Mononuclear cell (primary cell): ENCODE measurements at regions not wholly inside any gene's neighbourhood (a gene's known extent, or its start where the extent isn't known, plus 50 kb on each side); places are given as distances from the start of the nearest gene placed in this dataset.

Experiments
- H3K27me3 ChIP-seq: 2 replicates; pipeline ENCODE4 v1.6.0; 2011; ENCODE audit warnings: low read length, control low read depth; ENCODE audit not compliant: insufficient read depth
- H3K4me1 ChIP-seq: 2 replicates; pipeline ENCODE4 v1.5.1; 2011; ENCODE audit warnings: mild to moderate bottlenecking, low read length, control low read depth; ENCODE audit not compliant: insufficient read depth
- H3K4me3 ChIP-seq: 2 replicates; pipeline ENCODE4 v1.5.1; 2011; ENCODE audit warnings: mild to moderate bottlenecking, low read length, moderate library complexity
- H3K9me3 ChIP-seq: 2 replicates; pipeline ENCODE4 v1.5.1; 2011; ENCODE audit warnings: low read depth, mild to moderate bottlenecking, control low read depth, low read length

GRCh38 chr16:85998171-85998867 lies 99.4 kb downstream of the IRF8 start:
- Histone ChIP-seq H3K9me3 (no peaks in the 10 kb centered on the region), H3K4me1 (peaks cover 36% of the 10 kb centered on the region), H3K27me3 (no peaks in the 10 kb centered on the region), H3K4me3 (no peak overlapping the region)

- no peak overlapping the region for H3K4me3 ChIP-seq
- no peaks in the 10 kb centered on the region for H3K9me3 ChIP-seq
- no peaks in the 10 kb centered on the region for H3K27me3 ChIP-seq
- peaks cover 36% of the 10 kb centered on the region for H3K4me1 ChIP-seq
These were observed 100.1 kb downstream of the IRF8 start for GRCh38 chr16:85998868-85999729.

GRCh38 chr16:85999778-86000177 lies 100.8 kb downstream of the IRF8 start:
- no peaks in the 10 kb centered on the region for H3K27me3 ChIP-seq
- no peaks in the 10 kb centered on the region for H3K9me3 ChIP-seq
- peaks cover 36% of the 10 kb centered on the region for H3K4me1 ChIP-seq
- no peak overlapping the region for H3K4me3 ChIP-seq

- H3K4me1 ChIP-seq = peaks cover 15% of the 10 kb centered on the region
- no peak overlapping the region for H3K4me3 ChIP-seq
- H3K9me3 ChIP-seq = no peaks in the 10 kb centered on the region
- H3K27me3 ChIP-seq = no peaks in the 10 kb centered on the region
These were observed 103.4 kb downstream of the IRF8 start for GRCh38 chr16:86002178-86002900.

GRCh38 chr16:86007524-86007923 lies 108.6 kb downstream of the IRF8 start:
- Histone ChIP-seq H3K4me1 (peaks cover 17% of the 10 kb centered on the region), H3K4me3 (no peak overlapping the region), H3K27me3 (no peaks in the 10 kb centered on the region), H3K9me3 (no peaks in the 10 kb centered on the region)

GRCh38 chr16:86010680-86011141 lies 111.7 kb downstream of the IRF8 start:
- no peaks in the 10 kb centered on the region for H3K9me3 ChIP-seq
- H3K27me3 ChIP-seq = no peaks in the 10 kb centered on the region
- H3K4me3 ChIP-seq = no peak overlapping the region
- peaks cover 15% of the 10 kb centered on the region for H3K4me1 ChIP-seq

GRCh38 chr16:86011532-86011931 lies 112.6 kb downstream of the IRF8 start:
- Histone ChIP-seq H3K4me1 (peaks cover 15% of the 10 kb centered on the region), H3K9me3 (no peaks in the 10 kb centered on the region), H3K4me3 (no peak overlapping the region), H3K27me3 (no peaks in the 10 kb centered on the region)

- H3K4me1 ChIP-seq = peaks cover 15% of the 10 kb centered on the region
These were observed 113.3 kb downstream of the IRF8 start for GRCh38 chr16:86012221-86012620.

DNA sequence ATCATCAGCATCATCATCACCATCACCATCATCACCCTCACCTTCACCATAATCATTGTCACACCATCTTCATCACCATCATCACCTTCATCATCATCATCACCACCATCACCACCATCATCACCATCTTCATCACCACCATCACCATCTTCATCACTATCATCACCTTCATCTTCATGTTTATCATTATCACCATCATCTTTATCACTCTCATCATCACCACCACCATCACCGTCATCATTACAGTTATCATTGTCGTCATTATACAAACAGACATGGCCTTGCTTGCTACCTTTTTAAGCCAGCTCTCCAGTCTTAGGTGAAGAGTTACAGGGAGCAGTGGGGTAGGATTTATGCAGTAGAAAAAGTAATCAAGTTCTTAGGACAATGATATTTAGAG lies 114.9 kb downstream of the IRF8 start:
- Histone ChIP-seq H3K4me1 (peaks cover 27% of the 10 kb centered on the region), H3K27me3 (peaks cover 4% of the 10 kb centered on the region), H3K4me3 (no peak overlapping the region), H3K9me3 (no peaks in the 10 kb centered on the region)

More at GRCh38 chr16:86012221-86012620, 113.3 kb downstream of the IRF8 start:
- peaks cover 4% of the 10 kb centered on the region for H3K27me3 ChIP-seq
- no peaks in the 10 kb centered on the region for H3K9me3 ChIP-seq
- H3K4me3 ChIP-seq = no peak overlapping the region

DNA sequence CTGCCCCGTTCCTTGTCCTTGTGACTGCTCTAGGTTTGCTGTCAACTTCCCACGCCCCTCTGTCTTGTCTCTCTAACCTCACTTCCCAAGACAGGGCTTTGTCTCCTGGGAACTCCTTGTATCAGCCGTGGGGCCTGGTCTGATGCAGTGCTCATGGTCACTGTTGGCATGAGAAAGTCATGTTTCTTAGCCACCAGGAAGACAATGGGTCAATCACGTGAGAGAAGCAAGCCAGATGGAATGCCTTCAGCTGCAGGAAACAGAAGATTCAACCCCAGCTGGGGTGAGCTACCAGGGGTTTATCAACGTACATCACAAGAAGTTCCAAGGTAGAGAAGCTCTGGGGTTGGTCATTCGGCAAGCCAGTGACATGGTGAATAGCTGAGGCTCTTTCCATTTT lies 116.6 kb downstream of the IRF8 start:
- peaks cover 12% of the 10 kb centered on the region for H3K27me3 ChIP-seq
- peaks cover 28% of the 10 kb centered on the region for H3K4me1 ChIP-seq
- no peak overlapping the region for H3K4me3 ChIP-seq
- peaks cover 7% of the 10 kb centered on the region for H3K9me3 ChIP-seq

DNA sequence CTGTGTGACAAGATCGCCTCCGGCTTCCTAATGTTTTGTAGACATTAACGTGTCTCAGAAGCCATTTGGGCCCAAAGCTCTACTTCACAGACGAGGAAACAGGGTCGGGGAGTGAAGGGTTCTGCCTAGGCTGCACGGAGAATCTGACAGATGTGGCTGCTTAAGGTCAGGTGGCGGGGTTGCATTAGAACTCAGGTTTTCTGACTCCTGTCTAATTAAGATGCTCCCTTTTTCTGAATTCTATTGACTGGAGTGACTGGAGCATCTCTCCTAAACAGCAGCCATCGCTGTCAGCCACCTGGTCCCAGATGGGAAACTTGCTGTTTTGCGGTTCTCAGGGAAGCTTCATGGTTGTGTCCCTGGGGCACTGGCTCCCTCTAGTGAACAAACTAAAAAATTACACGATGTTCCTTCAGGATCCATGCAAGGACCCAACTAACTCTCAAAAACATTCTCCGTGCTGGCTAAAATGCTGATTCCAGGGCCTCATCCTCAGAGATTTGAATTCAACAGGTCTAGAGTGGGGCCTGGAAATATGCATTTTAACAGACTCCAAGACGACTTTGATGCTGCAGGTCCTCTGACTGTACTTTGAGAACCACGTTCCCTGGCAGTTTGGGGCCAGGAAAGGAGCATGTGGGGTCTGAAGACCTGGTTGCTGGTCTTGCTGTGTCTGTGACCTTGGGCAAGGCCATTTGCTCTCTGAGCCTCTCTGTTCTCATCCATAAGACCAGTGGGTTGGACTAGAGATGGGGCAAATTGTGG lies 117.4 kb downstream of the IRF8 start:
- peaks cover 20% of the 10 kb centered on the region for H3K4me1 ChIP-seq

DNA sequence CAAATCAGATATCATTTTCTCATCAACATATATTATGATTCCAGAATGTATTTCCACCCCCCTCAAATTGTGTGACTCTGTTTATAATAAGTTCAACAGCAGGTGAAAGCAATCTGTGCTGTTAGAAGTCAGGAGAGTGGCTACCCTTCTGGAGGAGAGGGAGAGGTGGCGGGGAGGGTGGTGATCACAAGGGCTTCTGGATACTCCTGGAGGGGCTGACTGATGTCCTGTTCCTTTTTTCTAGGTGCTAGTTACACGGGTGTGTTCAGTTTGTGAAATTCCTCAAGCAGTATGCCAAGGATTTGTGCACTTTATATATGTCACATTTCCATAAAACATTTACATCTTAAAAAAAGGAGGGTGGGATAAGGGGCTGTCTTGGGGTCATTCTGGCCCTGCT lies 119.1 kb downstream of the IRF8 start:
- H3K4me1 ChIP-seq = peaks cover 16% of the 10 kb centered on the region
- peaks cover 12% of the 10 kb centered on the region for H3K27me3 ChIP-seq
- H3K4me3 ChIP-seq = no peak overlapping the region
- H3K9me3 ChIP-seq = peaks cover 7% of the 10 kb centered on the region

More for the DNA sequence above, 117.4 kb downstream of the IRF8 start:
- H3K9me3 ChIP-seq = peaks cover 7% of the 10 kb centered on the region
- H3K27me3 ChIP-seq = peaks cover 12% of the 10 kb centered on the region
- H3K4me3 ChIP-seq = no peak overlapping the region

- Histone ChIP-seq H3K4me1 (peaks cover 16% of the 10 kb centered on the region), H3K27me3 (peaks cover 12% of the 10 kb centered on the region), H3K9me3 (peaks cover 7% of the 10 kb centered on the region), H3K4me3 (no peak overlapping the region)
These were observed 119.5 kb downstream of the IRF8 start for GRCh38 chr16:86018487-86018886.

GRCh38 chr16:86018941-86019340 lies 120.0 kb downstream of the IRF8 start:
- Histone ChIP-seq H3K9me3 (peaks cover 7% of the 10 kb centered on the region), H3K4me1 (peaks cover 16% of the 10 kb centered on the region)

More at GRCh38 chr16:86018941-86019340, 120.0 kb downstream of the IRF8 start:
- Histone ChIP-seq H3K27me3 (peaks cover 12% of the 10 kb centered on the region), H3K4me3 (no peak overlapping the region)
